IMR-90 (cell line): ENCODE measurements at regions not wholly inside any gene's neighbourhood (a gene's known extent, or its start where the extent isn't known, plus 50 kb on each side); places are given as distances from the start of the nearest gene placed in this dataset.

Source experiments
- ATAC-seq: fragments of 200-7000 bp; cut with Tn5 transposase; 2 replicates; pipeline ENCODE4 v1.9.1; 2020; ENCODE audit warnings: low read depth, mild to moderate bottlenecking, moderate library complexity
- BruUV-seq: library from RNA; stranded (reverse); fragments of 400-500 nt; replicated peaks from 2 replicates; lab custom pipeline; 2021; lab: Mats Ljungman, UMichigan
- CTCF ChIA-PET: fragments of 300-600 bp; formaldehyde crosslinking; extraction: SDS; loops from one replicate; lab custom pipeline; 2021; ENCODE audit warnings: antibody characterized with exemption; lab: Yijun Ruan, JAX
- POLR2A ChIA-PET: fragments of 300-600 bp; sonication (Branson Sonifier 250); formaldehyde crosslinking; loops from one replicate; lab custom pipeline; 2022; ENCODE audit warnings: antibody characterized with exemption; ENCODE audit not compliant: unreplicated experiment; lab: Charles Lee
- DNase-seq: peaks from one replicate; pipeline ENCODE4 v3.0.0; 2013
- H2AFZ ChIP-seq: replicated peaks from 2 replicates; pipeline ENCODE3; 2013; ENCODE audit warnings: low read length, mild to moderate bottlenecking; ENCODE audit not compliant: poor library complexity
- H2AK5ac ChIP-seq: 2 replicates; pipeline ENCODE4 v1.6.1; 2013; ENCODE audit warnings: low read depth, low read length, inconsistent platforms
- H2AK9ac ChIP-seq: replicated peaks from 2 replicates; pipeline ENCODE3; 2013; ENCODE audit warnings: mild to moderate bottlenecking, low read depth, low read length, moderate library complexity; ENCODE audit not compliant: poor library complexity
- H2BK120ac ChIP-seq: 2 replicates; pipeline ENCODE4 v1.6.1; 2013; ENCODE audit warnings: low read depth, low read length, inconsistent platforms
- H2BK15ac ChIP-seq: 3 replicates; pipeline ENCODE4 v1.6.1; 2013; ENCODE audit warnings: low read depth, low read length, inconsistent platforms
- H2BK20ac ChIP-seq: 2 replicates; pipeline ENCODE4 v1.6.1; 2013; ENCODE audit warnings: low read depth, mild to moderate bottlenecking, inconsistent platforms, low read length, moderate library complexity
- H2BK5ac ChIP-seq: 2 replicates; pipeline ENCODE4 v1.6.1; 2013; ENCODE audit warnings: mild to moderate bottlenecking, low read depth, low read length, inconsistent platforms; ENCODE audit not compliant: poor library complexity, severe bottlenecking
- H3K14ac ChIP-seq: replicated peaks from 2 replicates; pipeline ENCODE4 v1.6.1; 2013; ENCODE audit warnings: low read depth, low read length, inconsistent platforms
- H3K18ac ChIP-seq: 2 replicates; pipeline ENCODE4 v1.6.1; 2013; ENCODE audit warnings: low read depth, low read length, control low read depth
- H3K23ac ChIP-seq: 2 replicates; pipeline ENCODE4 v1.6.1; 2013; ENCODE audit warnings: low read depth, low read length, inconsistent platforms
- H3K27ac ChIP-seq: 2 replicates; pipeline ENCODE4 v1.5.1; 2013; ENCODE audit warnings: mild to moderate bottlenecking, control low read depth, low read length; ENCODE audit not compliant: insufficient read depth
- H3K27me3 ChIP-seq: 2 replicates; pipeline ENCODE4 v1.6.1; 2013; ENCODE audit warnings: low read length; ENCODE audit not compliant: control insufficient read depth, insufficient read depth
- H3K36me3 ChIP-seq: 2 replicates; pipeline ENCODE4 v1.6.1; 2013; ENCODE audit warnings: low read length, mixed read lengths; ENCODE audit not compliant: control insufficient read depth, insufficient read depth
- H3K4ac ChIP-seq: 2 replicates; pipeline ENCODE4 v1.6.1; 2013; ENCODE audit warnings: low read depth, low read length, inconsistent platforms
- H3K4me1 ChIP-seq: 2 replicates; pipeline ENCODE4 v1.6.1; 2013; ENCODE audit warnings: low read length, mixed read lengths; ENCODE audit not compliant: control insufficient read depth, insufficient read depth
- H3K4me2 ChIP-seq: 2 replicates; pipeline ENCODE4 v1.6.1; 2013; ENCODE audit warnings: low read depth, mild to moderate bottlenecking, control low read depth, low read length, moderate library complexity
- H3K4me3 ChIP-seq: 2 replicates; pipeline ENCODE4 v1.5.1; 2013; ENCODE audit warnings: low read depth, mild to moderate bottlenecking, control low read depth, low read length, moderate library complexity; ENCODE audit not compliant: insufficient read depth
- H3K56ac ChIP-seq: 2 replicates; pipeline ENCODE4 v1.6.1; 2013; ENCODE audit warnings: low read length, inconsistent platforms; ENCODE audit not compliant: insufficient read depth; ENCODE audit errors: extremely low read depth
- H3K79me1 ChIP-seq, 2 experiments: 2 replicates each; pipeline ENCODE4 v1.6.1; 2013; ENCODE audit warnings: low read length in 2 of 2, inconsistent platforms in 1 of 2, low read depth in 1 of 2
- H3K9ac ChIP-seq: 2 replicates; pipeline ENCODE4 v1.6.1; 2013; ENCODE audit warnings: low read depth, low read length, control low read depth
- H3K9me1 ChIP-seq: 2 replicates; pipeline ENCODE4 v1.6.1; 2013; ENCODE audit warnings: low read length, inconsistent platforms; ENCODE audit not compliant: insufficient read depth
- H3K9me3 ChIP-seq: 2 replicates; pipeline ENCODE4 v1.6.1; 2013; ENCODE audit warnings: low read length; ENCODE audit not compliant: control insufficient read depth, insufficient read depth
- H4K20me1 ChIP-seq: 2 replicates; pipeline ENCODE4 v1.6.1; 2013; ENCODE audit warnings: low read length, inconsistent platforms; ENCODE audit not compliant: insufficient read depth
- H4K5ac ChIP-seq: 2 replicates; pipeline ENCODE4 v1.6.1; 2013; ENCODE audit warnings: mild to moderate bottlenecking, low read depth, low read length, control low read depth
- H4K8ac ChIP-seq, 2 experiments: 2 replicates each; pipeline ENCODE4 v1.6.1; 2013; ENCODE audit warnings: low read depth in 2 of 2, low read length in 2 of 2, control low read depth in 1 of 2, inconsistent platforms in 1 of 2
- H4K91ac ChIP-seq: 2 replicates; pipeline ENCODE4 v1.6.1; 2013; ENCODE audit warnings: low read depth, low read length, inconsistent platforms; ENCODE audit not compliant: insufficient read depth
- CTCF ChIP-seq: conservative IDR thresholded peaks from 2 replicates; pipeline ENCODE4 v1.5.1; 2012; ENCODE audit warnings: mild to moderate bottlenecking, low read depth, low read length, improper control_type of control experiment
- MAZ ChIP-seq: IDR thresholded peaks from 2 replicates; pipeline ENCODE4 v1.6.1; 2012; ENCODE audit warnings: low read depth, mild to moderate bottlenecking, low read length, improper control_type of control experiment, moderate library complexity, borderline replicate concordance
- MXI1 ChIP-seq: IDR thresholded peaks from 2 replicates; pipeline ENCODE4 v1.6.1; 2012; ENCODE audit warnings: low read depth, mild to moderate bottlenecking, low read length, moderate library complexity, borderline replicate concordance
- RAD21 ChIP-seq: IDR thresholded peaks from 2 replicates; pipeline ENCODE4 v1.6.1; 2012; ENCODE audit warnings: low read length, improper control_type of control experiment
- RFX5 ChIP-seq: IDR thresholded peaks from 2 replicates; pipeline ENCODE4 v1.8.0; 2012; ENCODE audit warnings: low read depth, mild to moderate bottlenecking, low read length, moderate library complexity
- SMC3 ChIP-seq: fragments of 150-350 bp; IDR thresholded peaks from 2 replicates; pipeline ENCODE4 v1.6.1; 2016; ENCODE audit warnings: low read depth, mild to moderate bottlenecking, antibody characterized with exemption, low read length, moderate library complexity
- WGBS, 2 experiments: methylation state at CpG; one replicate each; pipeline versions ENCODE4 v1.1.5 to v1.1.7; 2013; ENCODE audit warnings: missing lambda C conversion rate in 2 of 2; ENCODE audit not compliant: insufficient read length in 1 of 2; ENCODE audit errors: extremely low coverage in 2 of 2; 5-methylcytosine and 5-hydroxymethylcytosine counted together
- dilution Hi-C: fragments of 300-500 bp; cut with HindIII; formaldehyde crosslinking; loops from one replicate; pipeline ENCODE4 v1.14.3; 2018; ENCODE audit warnings: low sequenced_read_pairs; ENCODE audit not compliant: unreplicated experiment
- in situ Hi-C: fragments of 300-500 bp; cut with MboI; formaldehyde crosslinking; loops from 3 replicates; pipeline ENCODE4 v1.14.3; 2019; ENCODE audit warnings: low sequenced_read_pairs, inconsistent platforms, mixed read lengths
- intact Hi-C: fragments of 100-400 bp; cut with micrococcal nuclease; formaldehyde crosslinking; loops from 2 replicates; pipeline ENCODE4 v1.10.0; 2022

GRCh38 chr10:131773370-131774343 is 127.2 kb upstream of the PPP2R2D start:
- no peaks in the 10 kb centered on the region for H3K79me1 ChIP-seq
- H2AK5ac ChIP-seq = no peak overlapping the region
- H3K18ac ChIP-seq = no peak overlapping the region
- H3K9me3 ChIP-seq = peaks cover 70% of the 10 kb centered on the region
- BruUV-seq = no TSS peak
- no peak overlapping the region for H4K91ac ChIP-seq
- intact Hi-C loops = no loop called here
- no peak overlapping the region for H3K4me2 ChIP-seq
- no peak overlapping the region for H4K8ac ChIP-seq
- H3K14ac ChIP-seq = no peak overlapping the region
- ATAC-seq (no peak), DNase-seq (no peak)
- no peak overlapping the region for H3K9ac ChIP-seq
- in situ Hi-C loops = no loop called here
- TF ChIP-seq MAZ = no peak
- TF ChIP-seq RFX5 = no peak
- TF ChIP-seq RAD21 = no peak
- TF ChIP-seq MXI1 = no peak
- no peak for TF ChIP-seq SMC3
- no peak for TF ChIP-seq CTCF
- dilution Hi-C loops = no loop called here
- no peak overlapping the region for H2AFZ ChIP-seq
- H3K56ac ChIP-seq = no peak overlapping the region
- H3K4me3 ChIP-seq = no peak overlapping the region
- no peaks in the 10 kb centered on the region for H3K27me3 ChIP-seq
- no peak overlapping the region for H2BK5ac ChIP-seq
- H2BK20ac ChIP-seq = no peak overlapping the region
- no peak overlapping the region for H2BK15ac ChIP-seq
- CTCF ChIA-PET = no interaction called here
- H3K36me3 ChIP-seq = no peaks in the 10 kb centered on the region
- H3K23ac ChIP-seq = no peak overlapping the region
- H3K4ac ChIP-seq = no peak overlapping the region
- no peaks in the 10 kb centered on the region for H4K20me1 ChIP-seq
- H4K5ac ChIP-seq = no peak overlapping the region
- H3K4me1 ChIP-seq = no peaks in the 10 kb centered on the region
- POLR2A ChIA-PET = no interaction called here
- no peak overlapping the region for H2BK120ac ChIP-seq
- H3K27ac ChIP-seq = no peak overlapping the region
- WGBS, 2 experiments = 25% methylated on average over 6 of the region's 34 CpGs; no CpG with 5 or more reads in 1 of the 2 experiments
- no peak overlapping the region for H2AK9ac ChIP-seq
- H3K9me1 ChIP-seq = no peaks in the 10 kb centered on the region
